ENCODE measurements at regions not wholly inside any gene's neighbourhood (a gene's known extent, or its start where the extent isn't known, plus 50 kb on each side); places are given as distances from the start of the nearest gene placed in this dataset.

DNA sequence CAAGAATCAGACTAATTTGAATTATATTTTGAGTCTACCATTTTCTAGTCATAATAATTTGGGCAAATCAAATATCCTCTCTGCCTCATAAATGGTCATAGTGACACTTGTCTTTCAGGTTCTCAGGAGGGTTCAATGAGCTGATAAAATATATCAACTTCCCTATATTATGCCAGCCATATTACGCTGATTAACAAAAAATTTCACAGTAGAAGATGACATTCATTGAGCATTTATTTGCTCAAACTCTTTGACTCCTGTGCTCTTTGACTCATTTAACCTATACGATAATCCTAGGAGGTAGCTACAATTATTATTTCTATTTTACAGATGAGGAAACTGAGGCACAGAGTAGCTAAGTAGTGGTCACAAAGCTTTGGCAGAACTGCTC lies 60.0 kb upstream of the CCDC91 start:
- peak overlapping the region; percentile 88 for H2BK120ac ChIP-seq (ENCODE audit: low read depth, low read length)
- no peak overlapping the region for H2AK9ac ChIP-seq (replicated peaks; ENCODE audit: low read depth, low read length, poor library complexity)
- H3K9me1 ChIP-seq (ENCODE audit: insufficient read depth, low read length) = peaks cover 4% of the 10 kb centered on the region; the same call in 1 of the 2 replicates
- ChIA-PET CTCF (no interaction called here), POLR2A (ENCODE audit: unreplicated experiment) (no interaction called here)
- ATAC-seq (ENCODE audit: low read depth) (no peak), DNase-seq (no peak)
- H3K27me3 ChIP-seq (ENCODE audit: control insufficient read depth, insufficient read depth, low read length) = no peaks in the 10 kb centered on the region
- H3K4me3 ChIP-seq (ENCODE audit: insufficient read depth, low read depth, low read length) = no peak overlapping the region
- H3K18ac ChIP-seq (ENCODE audit: low read depth, low read length) = peak overlapping the region; percentile 78
- no peak overlapping the region for H3K9ac ChIP-seq (ENCODE audit: low read depth, low read length)
- H3K23ac ChIP-seq (ENCODE audit: low read depth, low read length) = peak overlapping the region; percentile 36; the same call in 1 of the 2 replicates
- H2BK20ac ChIP-seq (ENCODE audit: low read depth, low read length) = peak overlapping the region; percentile 87
- H2BK15ac ChIP-seq (ENCODE audit: low read depth, low read length) = peak overlapping the region; percentile 82; the same call in 1 of the 3 replicates
- no peaks in the 10 kb centered on the region for H3K36me3 ChIP-seq (ENCODE audit: control insufficient read depth, insufficient read depth, low read length)
- dilution Hi-C loops (cut with HindIII; ENCODE audit: low sequenced_read_pairs, unreplicated experiment) (no loop called here), intact Hi-C loops (cut with micrococcal nuclease) (no loop called here), in situ Hi-C loops (cut with MboI; ENCODE audit: low sequenced_read_pairs) (no loop called here)
- peak overlapping the region; percentile 73 to 88 for H4K8ac ChIP-seq (ENCODE audit: low read depth in 2 of 2, low read length in 2 of 2)
- H3K14ac ChIP-seq (replicated peaks; ENCODE audit: low read depth, low read length) = peak overlapping the region; percentile 77
- peak overlapping the region; percentile 23; the same call in 1 of the 2 replicates for H3K4me2 ChIP-seq (ENCODE audit: low read depth, low read length)
- peaks cover 5% of the 10 kb centered on the region for H3K4me1 ChIP-seq (ENCODE audit: control insufficient read depth, insufficient read depth, low read length)
- H4K20me1 ChIP-seq (ENCODE audit: insufficient read depth, low read length) = no peaks in the 10 kb centered on the region
- no peaks in the 10 kb centered on the region for H3K79me1 ChIP-seq (ENCODE audit: low read depth in 1 of 2, low read length in 2 of 2)
- H2AK5ac ChIP-seq (ENCODE audit: low read depth, low read length) = peak overlapping the region; percentile 89; the same call in 1 of the 2 replicates
- H3K4ac ChIP-seq (ENCODE audit: low read depth, low read length) = peak overlapping the region; percentile 85
- H2AFZ ChIP-seq (replicated peaks; ENCODE audit: low read length, poor library complexity) = peak overlapping the region; percentile 65
- H4K5ac ChIP-seq (ENCODE audit: low read depth, low read length) = peak overlapping the region; percentile 52
- peak overlapping the region; percentile 94 for H3K27ac ChIP-seq (ENCODE audit: insufficient read depth, low read length)
- peak overlapping the region; percentile 71; the same call in 1 of the 2 replicates for H4K91ac ChIP-seq (ENCODE audit: insufficient read depth, low read depth, low read length)
- no peaks in the 10 kb centered on the region for H3K9me3 ChIP-seq (ENCODE audit: control insufficient read depth, insufficient read depth, low read length)
- BruUV-seq (replicated peaks) = no TSS peak
- no CpG with 5 or more reads among the region's 2 CpGs for WGBS, 2 experiments (ENCODE audit: extremely low coverage in 2 of 2, insufficient read length in 1 of 2)
- H2BK5ac ChIP-seq (ENCODE audit: low read depth, low read length, poor library complexity, severe bottlenecking) = peak overlapping the region; percentile 90
- TF ChIP-seq, protein P1, sequence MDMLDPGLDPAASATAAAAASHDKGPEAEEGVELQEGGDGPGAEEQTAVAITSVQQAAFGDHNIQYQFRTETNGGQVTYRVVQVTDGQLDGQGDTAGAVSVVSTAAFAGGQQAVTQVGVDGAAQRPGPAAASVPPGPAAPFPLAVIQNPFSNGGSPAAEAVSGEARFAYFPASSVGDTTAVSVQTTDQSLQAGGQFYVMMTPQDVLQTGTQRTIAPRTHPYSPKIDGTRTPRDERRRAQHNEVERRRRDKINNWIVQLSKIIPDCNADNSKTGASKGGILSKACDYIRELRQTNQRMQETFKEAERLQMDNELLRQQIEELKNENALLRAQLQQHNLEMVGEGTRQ (IDR thresholded peaks at IDR 0.05; ENCODE audit: low read depth, low read length) = no peak
- TF ChIP-seq RAD21 (IDR thresholded peaks at IDR 0.05; ENCODE audit: low read length) (no peak), MAFK (IDR thresholded peaks at IDR 0.05; ENCODE audit: low read depth, low read length) (no peak), MXI1 (IDR thresholded peaks at IDR 0.05; ENCODE audit: borderline replicate concordance, low read depth, low read length) (no peak), ELK1 (IDR thresholded peaks at IDR 0.05; ENCODE audit: borderline replicate concordance, low read depth, low read length) (no peak), SMC3 (IDR thresholded peaks at IDR 0.05; ENCODE audit: low read depth, low read length) (no peak), POLR2A (IDR thresholded peaks at IDR 0.05; ENCODE audit: low read depth, low read length) (no peak), RCOR1 (IDR thresholded peaks at IDR 0.05; ENCODE audit: insufficient replicate concordance, low read length) (no peak), FOS (IDR thresholded peaks at IDR 0.05; ENCODE audit: low read depth, low read length) (no peak), RFX5 (IDR thresholded peaks at IDR 0.05; ENCODE audit: low read depth, low read length) (no peak), CHD1 (IDR thresholded peaks at IDR 0.05; ENCODE audit: low read depth, low read length) (no peak), CEBPB (IDR thresholded peaks at IDR 0.05; ENCODE audit: low read depth, low read length) (no peak), MAZ (IDR thresholded peaks at IDR 0.05; ENCODE audit: borderline replicate concordance, low read depth, low read length) (no peak), BHLHE40 (IDR thresholded peaks at IDR 0.05; ENCODE audit: low read depth, low read length) (no peak), NFE2L2 (IDR thresholded peaks at IDR 0.05; ENCODE audit: low read depth, low read length) (no peak)
- TF ChIP-seq, protein P2, sequence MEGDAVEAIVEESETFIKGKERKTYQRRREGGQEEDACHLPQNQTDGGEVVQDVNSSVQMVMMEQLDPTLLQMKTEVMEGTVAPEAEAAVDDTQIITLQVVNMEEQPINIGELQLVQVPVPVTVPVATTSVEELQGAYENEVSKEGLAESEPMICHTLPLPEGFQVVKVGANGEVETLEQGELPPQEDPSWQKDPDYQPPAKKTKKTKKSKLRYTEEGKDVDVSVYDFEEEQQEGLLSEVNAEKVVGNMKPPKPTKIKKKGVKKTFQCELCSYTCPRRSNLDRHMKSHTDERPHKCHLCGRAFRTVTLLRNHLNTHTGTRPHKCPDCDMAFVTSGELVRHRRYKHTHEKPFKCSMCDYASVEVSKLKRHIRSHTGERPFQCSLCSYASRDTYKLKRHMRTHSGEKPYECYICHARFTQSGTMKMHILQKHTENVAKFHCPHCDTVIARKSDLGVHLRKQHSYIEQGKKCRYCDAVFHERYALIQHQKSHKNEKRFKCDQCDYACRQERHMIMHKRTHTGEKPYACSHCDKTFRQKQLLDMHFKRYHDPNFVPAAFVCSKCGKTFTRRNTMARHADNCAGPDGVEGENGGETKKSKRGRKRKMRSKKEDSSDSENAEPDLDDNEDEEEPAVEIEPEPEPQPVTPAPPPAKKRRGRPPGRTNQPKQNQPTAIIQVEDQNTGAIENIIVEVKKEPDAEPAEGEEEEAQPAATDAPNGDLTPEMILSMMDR (conservative IDR thresholded peaks at IDR 0.05; ENCODE audit: low read depth, low read length) = no peak
- peak overlapping the region; percentile 55 for H3K56ac ChIP-seq (ENCODE audit: extremely low read depth, insufficient read depth, low read length)

Measured in IMR-90 (cell line).